Islet precursor cell (in vitro differentiated cells): ENCODE measurements at regions not wholly inside any gene's neighbourhood (a gene's known extent, or its start where the extent isn't known, plus 50 kb on each side); places are given as distances from the start of the nearest gene placed in this dataset.
"Not testable (repeated sequence)": the region's sequence is repeated elsewhere in the genome, so short reads cannot be mapped to it uniquely, and the experiment has no call there.

Experiments used
- DNase-seq: peaks from one replicate; pipeline ENCODE4 v3.0.0-alpha.2; 2018

DNA sequence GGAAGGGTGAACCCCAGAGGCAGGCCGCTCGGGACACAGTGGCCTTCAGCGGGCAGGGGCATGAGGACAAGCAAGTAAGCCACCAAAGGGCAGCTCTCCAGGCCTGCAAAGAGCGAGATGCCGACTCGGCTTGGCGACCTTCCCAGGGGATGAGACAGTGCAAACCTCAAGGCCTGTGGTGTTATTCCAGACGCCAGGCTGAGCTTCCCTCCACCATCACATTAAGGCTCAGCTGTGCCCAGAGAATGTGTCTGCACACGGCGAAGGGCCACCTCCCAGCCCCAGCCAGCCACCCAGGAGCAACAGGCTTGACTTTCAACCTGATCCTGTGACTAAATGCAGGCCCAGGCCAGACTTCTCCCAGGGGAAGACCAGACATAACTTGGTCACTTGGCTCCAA, 251.4 kb downstream of the SOX9 start:
- no peak for DNase-seq

DNA sequence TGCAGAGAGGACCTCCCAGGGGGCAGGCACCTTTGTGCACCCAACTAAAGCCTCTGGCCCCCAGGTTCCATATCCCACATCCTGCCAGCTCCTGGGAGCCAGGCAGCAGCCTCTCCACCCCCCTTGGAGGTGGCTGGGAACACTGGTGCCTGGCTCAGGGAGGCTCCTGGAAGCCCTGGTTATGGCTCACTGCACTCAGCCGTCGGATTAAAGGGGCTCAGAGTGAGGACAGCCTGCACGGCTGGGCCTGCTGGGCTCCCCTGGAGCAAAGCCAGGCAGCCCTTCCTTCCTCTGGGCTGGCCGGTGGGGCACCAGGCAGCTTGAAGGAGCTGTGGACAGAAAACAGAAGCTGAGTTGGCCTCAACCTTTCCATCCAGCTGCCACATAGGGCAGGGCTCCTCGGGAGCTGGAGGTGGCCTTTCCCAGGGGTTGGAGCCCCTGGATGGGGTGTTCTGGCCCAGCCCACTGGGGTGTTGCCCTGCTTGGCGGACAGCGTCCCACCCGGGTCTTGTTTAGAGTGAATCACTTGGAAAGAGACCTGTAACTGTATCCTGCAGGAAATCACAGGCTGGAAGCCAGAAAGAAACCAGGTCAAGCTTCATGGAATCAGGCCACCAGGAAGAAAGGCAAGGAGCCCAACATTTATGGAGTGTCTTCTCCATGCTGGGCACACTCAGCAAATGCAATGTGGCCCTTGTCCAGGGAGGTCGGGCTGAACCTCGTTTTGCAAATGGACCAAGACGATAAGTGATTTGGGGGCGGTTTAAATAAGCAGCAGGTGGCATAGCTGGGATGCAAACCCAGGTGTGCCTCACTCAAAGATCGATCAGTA, 253.3 kb downstream of the SOX9 start:
- no peak for DNase-seq

DNA sequence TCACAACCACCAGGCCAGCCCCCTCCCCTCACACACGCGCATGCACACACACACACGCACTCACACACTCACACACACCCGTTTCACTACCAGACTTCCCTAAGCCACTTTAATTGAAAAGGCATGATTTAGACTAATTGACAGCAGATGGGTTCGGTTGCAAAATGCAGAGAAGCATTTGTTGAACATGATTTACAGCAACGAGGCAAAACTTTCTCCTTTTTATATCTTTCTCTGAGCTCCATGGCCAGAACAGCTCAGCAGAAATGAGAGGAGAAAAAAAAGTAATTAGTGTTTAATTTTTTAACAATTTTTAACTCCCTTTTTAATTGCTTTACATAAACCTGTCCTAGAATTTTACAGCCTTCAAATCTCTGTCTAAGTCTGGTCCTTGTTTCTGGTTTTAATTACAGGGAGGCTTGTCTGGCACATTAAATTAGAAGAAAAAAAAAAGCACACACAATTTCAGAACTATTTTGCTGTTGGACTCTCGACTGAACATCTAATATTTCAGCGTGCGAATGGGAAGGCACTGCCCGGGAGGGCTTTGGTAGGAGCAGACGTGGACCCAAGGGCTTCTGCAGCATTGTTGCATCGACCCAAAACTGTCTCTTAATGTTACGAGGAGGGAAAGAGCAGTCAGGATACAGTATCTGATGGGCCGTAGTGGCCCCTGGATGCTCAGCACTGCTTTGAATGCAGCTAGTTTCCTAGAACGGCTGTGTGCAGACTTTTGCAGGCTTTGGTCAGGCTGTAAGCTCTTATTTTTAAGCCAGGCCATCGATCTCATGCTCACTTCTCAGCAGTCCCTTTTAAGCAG, 255.9 kb downstream of the SOX9 start:
- no peak for DNase-seq

DNA sequence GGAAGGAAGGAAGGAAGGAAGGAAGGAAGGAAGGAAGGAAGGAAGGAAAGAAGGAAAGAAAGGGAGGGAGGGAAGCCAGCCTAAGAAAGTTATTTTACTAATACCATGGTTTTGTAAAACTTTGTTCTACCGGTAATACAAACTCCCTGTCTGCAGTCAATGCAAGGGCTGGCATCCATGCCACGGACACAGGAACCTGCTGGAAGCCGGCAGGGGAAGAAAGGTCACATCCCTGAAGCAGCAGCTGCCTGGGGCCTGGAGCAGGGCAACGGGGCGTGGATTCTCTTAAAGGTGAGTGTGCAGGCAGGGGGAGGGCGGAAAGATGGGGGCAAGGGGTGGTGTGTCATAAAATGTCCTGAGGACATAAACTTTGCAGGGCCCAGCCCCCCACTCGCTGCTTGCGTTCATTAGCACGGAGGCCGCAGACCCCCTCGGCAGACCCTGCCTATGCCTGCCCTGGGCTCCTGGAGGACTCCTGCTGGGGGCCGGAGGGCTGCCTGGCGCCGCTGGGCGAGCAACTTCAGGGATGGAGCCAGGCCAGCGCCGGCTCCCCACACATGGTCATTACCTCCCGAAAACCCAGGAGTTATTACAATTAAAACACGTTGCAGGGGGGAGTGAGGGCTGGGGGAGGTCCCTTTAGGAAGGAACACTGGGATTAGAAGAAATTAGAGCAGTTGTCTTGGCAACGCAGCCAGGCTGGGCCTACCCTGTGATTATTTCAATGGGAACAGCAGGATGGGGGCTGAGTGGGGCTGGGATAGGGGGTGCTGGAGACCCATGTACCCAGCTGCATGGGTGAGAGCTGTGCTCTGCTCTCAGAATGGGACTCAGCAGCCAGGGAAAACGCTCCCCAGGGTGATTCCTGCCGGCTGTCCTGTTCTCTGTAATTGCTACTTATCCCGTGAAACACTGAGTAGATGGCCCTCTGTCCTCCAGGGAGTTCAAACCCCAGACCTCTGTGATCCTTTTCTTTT, 257.9 kb downstream of the SOX9 start:
- DNase-seq, result no peak

DNA sequence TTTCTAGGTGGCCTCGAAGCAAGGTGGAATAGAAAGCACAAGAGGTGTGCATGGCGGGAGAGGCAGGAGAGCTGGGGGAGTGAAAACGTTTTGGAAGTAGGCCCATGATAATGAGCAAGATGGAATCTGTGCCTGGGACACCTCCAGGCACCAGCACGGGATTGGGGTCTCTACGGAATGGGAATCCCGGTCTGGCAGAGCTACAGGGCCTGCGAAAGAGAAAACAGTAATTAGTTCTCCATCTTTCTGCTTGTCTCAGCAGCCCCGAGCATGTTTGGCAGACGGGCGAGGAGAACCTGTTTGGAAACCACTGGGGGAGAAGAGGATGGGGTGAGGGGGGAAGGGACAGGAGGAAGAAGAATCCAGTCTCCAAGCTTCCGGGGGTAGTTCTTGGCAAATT, 258.7 kb downstream of the SOX9 start:
- no peak for DNase-seq

DNA sequence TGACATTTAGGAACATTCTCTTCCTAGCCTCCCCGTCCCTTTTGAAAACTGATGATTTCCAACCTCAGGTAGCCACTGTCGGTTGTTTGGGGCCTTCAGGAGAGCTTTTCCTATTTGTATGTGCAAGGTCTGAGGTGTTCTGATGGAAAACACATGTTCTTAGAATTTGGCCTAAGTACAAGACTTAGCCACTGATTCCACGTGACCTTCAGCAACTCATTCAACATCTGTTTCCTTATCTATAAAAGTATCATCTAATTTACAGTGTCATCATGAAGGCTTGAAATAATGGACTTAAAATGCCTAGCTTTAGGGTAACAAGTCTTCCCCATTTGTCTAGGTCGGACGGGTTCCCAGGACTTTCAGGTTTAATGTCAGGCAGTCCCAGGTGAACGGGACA, 259.3 kb downstream of the SOX9 start:
- DNase-seq, result no peak

DNA sequence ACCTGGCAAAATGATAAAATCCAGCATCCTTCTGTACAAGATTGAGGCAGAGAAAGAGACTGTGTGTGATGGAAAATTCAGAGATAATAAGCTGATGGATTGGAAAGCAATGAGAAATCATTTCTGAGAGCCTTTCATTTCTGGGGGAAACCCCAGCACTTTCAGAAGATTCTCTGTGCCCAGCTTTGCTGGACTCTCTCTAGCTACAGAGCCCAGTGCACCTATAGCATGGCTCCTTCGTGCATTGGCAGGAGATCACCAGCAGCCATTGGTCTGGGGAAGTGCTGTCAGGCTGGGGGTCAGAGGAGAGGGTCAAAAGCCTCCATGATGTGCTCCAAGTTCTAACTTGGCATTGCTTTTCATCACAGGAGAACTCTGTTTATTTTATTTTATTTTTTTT, 259.9 kb downstream of the SOX9 start:
- no peak for DNase-seq

DNA sequence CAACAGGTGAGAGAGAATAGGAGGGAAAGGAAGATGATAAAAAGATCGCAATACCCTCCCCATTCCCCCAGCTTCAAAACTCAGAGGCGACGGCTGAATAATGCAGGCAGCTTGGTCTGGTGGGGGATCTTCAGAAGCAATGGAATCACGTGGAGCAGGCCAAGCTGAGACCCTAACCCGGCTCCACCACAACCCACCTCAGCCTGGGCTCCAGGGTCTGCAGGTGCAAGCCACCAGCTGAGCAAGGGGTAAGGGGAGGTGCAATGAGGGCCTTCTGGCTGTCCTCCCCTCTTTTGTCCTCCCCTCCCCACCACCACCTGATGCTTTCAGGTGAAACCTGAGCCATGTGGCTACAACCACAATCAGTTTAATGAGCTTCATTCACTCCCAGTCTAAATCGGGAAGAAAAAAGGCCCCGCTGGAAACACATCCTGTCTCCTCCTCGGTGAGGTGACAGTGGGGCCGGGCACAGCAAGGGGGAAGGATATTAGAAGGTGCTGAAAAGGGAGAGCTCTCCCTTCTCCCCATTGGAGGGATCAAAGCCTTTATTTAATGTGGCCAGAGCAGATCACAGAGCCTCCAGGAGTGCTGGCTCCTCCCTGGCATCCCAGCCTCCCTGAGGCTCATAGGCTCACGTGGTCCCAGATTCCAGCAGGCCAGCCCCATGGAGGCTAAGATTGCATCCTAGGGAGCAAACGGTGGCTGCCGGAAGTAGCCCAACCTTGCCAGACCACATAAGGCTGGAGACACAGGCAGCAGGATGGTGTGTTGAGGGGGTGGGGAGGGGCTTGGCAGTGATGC, 261.0 kb downstream of the SOX9 start:
- peak; percentile 91 for DNase-seq

DNA sequence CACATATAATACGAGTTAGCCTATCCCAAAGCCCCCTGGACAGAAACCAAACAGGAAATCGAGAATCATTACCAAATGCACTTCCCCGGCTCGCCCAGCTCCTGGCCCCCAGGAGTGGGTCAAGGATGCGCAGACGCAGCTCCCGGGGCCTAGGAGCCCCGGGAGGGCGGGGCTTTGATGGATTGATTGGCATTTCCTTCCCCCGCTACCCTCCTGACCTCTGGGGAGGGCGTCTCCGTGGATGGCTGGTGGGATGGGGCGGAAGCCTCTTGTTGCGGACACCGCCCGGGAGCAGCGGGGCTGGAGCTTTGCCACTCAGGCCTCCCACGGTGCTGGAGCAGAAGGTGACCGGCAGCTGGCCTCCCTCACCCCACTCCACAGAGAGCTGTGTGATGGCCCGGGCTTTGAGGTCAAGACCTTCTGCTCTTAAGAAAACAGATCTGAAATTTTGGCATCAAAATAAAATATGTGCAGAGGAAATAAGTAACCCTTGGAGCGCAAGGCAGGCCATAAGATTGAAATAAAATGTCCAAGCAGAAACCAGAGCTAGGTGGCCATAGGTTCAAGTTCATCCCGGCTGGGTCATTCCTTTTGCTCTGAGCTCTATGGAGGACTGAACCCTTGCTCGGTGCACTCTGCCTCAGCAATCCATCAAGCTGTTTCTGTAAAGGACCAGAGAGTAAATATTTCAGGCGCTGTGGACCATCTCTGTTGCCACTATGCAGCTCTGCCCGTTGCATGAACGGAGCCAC, 262.3 kb downstream of the SOX9 start:
- peak; percentile 76 for DNase-seq

DNA sequence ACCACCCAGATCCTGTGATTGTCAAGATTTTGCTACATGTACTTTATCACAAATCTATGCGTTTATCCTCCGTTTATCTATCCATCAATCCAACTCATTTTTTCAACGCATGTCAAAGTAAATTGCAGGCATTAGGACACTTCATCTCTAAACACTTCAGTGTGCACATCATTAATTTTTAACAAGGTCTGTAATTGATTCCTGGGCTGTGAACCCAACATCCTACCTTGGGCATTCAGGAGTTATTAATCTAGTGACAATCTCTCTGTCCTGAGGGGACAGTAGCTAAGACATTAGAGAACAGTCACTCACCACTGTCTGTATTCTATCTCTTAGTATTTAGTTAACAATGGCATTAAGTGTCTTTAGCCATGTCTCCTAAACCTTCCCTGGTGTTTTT, 264.7 kb downstream of the SOX9 start:
- no peak for DNase-seq

DNA sequence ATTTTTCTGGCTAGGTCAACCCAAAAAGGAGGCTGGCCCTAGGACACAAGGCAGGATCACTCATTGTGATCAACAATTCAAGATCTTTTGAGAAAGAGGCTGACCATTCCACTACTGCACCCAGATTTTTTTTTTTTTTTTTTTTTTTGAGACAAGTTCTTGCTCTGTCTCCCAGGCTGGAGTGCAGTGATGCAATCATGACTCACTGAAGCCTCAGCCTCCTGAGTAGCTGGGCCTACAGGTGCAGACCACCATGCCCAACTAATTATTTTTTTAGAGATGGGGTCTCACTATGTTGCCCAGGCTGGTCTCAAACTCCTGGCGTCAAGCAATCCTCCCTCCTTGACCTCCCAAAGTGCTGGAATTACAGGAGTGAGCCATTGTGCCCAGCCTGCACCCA, 265.4 kb downstream of the SOX9 start:
- not testable (repeated sequence) for DNase-seq

DNA sequence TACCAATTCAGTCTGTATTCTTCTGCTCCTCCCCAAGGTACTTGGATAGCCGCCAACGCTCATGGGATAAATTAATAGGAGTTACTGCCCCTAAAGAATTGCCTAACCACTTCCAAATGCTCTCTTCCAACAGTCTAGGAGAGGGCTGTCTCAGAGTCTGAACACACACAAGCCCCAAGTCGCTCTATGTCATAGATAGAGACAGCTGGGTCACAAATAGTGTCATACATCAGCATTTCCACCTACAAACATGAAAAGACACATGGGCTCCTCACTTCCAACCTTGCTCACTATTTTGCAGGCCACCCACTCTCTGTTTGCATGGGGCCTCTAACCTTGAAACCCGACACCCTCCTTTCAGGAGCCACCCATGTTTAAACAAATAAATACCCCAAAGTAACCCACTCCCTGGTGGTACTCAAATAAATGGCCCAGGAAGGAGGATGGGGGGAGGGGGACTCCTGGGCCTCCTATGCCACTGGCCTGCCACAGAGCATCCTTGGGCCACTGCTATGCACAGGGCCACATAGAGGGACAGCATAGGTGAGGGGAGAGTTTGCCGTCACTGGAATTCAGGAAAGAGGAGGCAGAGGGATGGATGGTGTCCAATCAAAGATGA, 265.9 kb downstream of the SOX9 start:
- DNase-seq, result no peak

DNA sequence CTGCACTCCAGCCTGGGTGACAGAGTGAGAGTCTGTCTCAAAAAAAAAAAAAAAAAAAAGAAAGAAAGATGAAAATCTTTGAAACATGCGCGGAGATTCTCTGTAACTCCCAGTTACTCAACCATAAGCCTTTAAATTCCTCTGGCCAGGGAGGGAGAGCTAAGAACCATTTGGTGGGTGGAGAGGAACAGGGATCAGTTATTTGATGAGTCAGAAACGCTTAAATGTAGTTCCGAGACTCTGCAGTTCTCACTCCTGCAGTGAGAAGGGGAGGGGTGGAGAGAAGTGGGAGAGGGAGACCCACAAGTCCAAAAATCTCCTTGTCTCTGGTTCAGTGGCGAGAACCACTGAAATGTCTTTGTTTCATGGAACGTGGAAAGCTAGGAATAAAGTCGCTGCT, 266.7 kb downstream of the SOX9 start:
- DNase-seq, result peak; percentile 91

DNA sequence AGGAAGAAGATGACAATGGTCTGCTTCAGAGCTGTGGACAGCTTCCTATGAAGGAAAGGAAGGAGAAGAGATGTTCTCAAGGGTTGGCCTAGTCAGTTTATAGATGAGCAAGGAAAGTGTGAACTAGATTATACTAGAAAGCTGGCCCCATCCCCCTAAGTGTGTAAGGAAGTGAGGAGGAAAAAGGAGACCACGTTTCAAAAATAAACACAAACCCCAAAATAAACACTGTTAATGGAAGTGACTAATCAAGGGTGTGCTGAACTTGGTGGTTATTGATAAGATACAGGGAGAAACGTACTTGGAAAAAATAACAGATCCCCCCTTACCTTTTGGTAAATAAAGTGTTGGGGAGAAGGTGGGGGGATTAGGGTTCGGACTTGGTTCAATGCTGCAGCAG, 267.1 kb downstream of the SOX9 start:
- DNase-seq, result no peak

DNA sequence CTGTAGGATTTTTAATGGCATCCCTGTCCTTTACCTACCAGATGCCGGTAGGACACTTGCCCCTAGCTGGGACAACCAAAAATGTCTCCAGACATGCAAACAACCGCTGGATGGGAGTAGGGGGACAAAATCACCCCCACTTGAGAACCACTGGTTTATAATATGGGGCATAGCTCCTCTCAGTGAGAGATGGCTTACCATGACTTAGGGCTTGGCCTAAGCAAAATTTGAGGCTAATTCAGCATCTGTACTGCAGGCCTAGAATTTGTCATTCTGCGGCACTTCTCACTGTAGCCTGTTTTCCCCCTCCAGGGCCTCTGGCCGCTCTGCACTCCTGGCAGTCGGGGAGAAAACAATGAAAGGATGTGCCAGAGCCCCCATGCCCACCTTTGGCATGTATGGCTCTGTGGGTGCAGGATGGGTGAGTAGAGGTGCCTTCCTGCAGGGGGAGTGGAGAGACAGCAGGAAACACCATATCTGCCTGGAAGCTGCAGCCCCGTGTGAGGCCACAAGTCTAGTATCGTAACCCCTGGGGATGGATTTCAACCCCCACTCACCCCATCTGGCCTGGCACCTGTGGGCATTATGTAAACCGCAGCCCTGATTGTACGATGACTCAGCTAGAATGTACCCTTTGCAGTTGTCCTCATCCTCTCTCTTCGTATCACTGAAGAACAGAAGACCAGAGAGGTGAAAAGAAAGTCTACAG, 268.1 kb downstream of the SOX9 start:
- DNase-seq, result no peak

DNA sequence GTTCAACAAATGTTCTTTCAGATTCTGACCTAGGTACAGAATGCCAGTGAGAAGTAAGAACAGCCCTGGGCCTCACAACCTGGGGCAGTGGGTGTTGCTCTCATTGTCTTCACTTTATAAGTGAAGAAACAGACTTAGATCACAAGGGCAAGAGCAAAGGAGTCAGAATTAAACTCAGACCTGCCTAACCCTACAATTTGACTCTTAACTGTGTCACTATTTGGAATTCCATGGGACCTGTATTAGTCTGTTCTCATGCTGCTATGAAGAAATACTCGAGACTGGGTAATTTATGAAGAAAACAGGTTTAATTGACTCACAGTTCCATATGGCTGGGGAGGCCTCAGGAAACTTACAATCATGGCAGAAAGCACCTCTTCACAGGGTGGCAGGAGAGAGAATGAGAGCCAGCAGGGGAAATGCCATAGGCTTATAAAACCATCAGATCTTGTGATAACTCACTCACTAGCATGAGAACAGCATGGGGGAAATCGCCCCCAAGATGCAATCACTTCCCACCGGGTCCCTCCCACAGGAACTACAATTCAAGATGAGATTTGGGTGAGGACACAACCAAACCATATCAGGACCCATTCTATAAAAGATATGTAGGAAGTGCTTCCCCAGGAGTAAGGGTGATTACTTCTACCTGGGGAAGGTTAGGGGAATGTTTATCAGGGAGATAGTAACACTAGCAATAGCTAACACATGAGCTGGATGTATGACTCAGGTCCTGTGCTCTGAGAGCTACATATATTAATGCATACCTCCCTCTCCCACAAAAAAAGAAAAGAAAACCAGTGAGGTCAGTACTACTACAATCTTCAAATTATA, 270.1 kb downstream of the SOX9 start:
- no peak for DNase-seq

DNA sequence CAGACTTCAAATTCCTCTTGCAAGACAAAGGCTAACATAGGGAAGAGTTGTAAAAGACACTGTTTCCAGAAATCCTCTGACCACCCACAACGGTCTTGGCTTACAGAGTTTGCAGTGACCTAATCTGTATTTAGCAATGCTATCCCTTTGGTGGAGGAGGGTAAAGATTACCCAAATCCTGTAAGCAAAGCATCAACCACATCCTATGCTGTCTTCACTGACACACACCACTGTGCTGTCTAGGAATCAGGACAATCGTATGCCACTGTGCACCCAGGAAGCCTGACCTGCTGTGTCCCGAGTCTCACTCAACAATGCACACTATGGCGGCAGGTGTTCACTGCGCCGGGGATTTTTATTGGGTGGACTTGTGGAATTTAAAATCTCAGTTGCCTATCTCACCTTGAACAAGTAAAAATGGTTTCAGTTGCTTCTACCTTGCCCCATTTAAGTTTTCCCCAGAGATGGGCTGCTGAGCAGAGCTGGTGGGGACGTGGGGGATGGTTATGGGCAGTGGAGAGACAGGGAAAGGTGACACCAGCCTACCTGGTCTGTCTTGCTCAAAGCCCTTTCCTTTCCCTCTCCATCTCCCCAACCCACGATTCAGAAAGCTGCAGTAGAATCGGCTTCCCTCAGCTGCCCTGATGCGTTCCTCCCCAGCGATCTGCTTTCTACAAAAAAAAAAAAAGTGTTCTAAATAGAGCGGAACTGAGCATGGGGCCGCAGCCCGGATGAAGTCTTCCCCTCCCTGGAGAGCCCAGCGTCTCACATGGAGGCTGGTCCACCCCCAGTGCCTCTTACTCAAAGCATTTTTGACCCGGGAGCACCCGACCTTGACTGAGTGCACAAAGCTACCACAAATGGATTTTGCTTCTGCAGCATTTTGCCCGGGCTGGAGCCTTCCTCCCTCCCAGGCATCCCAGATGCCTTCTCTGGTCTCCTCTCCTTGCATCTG, 271.5 kb downstream of the SOX9 start:
- no peak for DNase-seq

DNA sequence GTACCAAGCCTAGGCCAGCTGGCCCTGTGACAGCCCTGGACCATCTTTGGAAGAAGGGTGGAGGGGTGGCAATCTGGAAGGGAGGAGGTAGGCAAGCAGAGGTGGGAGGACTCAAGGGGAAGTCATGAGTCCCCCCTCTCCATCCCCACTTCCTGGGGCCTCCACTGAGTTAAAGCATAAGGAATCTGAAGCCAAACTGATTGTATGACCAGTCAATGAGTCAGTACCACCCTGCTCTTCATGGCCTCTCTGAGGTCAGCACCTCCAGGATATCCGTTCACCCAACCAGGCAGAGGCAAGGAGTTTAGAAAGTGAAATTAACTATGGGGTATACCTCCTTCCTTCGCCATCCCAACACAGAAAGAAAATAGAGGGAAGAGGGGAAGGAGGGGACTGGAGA, 272.7 kb downstream of the SOX9 start:
- DNase-seq, result peak; percentile 69
